Keratinocyte (primary cell): ENCODE measurements at regions not wholly inside any gene's neighbourhood (a gene's known extent, or its start where the extent isn't known, plus 50 kb on each side); places are given as distances from the start of the nearest gene placed in this dataset.

Experiments
- CTCF ChIP-seq, 3 experiments: IDR thresholded peaks in 1 of 3; conservative IDR thresholded peaks in 1 of 3; optimal IDR thresholded peaks in 1 of 3; 2 replicates in 2 of 3; 3 replicates in 1 of 3; pipeline versions ENCODE3 to v1.5.1; 2011; ENCODE audit warnings: low read length in 3 of 3, mild to moderate bottlenecking in 3 of 3, moderate library complexity in 2 of 3, control low read depth in 1 of 3, inconsistent platforms in 1 of 3; ENCODE audit not compliant: insufficient read depth in 2 of 3; ENCODE audit errors: extremely low read depth in 1 of 3
- EZH2 ChIP-seq: IDR thresholded peaks from one replicate; pipeline ENCODE4 v1.6.1; 2012; ENCODE audit warnings: inconsistent platforms, mild to moderate bottlenecking, low read length, moderate library complexity

- TF ChIP-seq EZH2, result no peak
- no peak for TF ChIP-seq CTCF (optimal IDR thresholded peaks at IDR 0.05 in 1 of 3, IDR thresholded peaks at IDR 0.05 in 1 of 3, conservative IDR thresholded peaks at IDR 0.05 in 1 of 3; ENCODE audit: extremely low read depth in 1 of 3, insufficient read depth in 2 of 3, low read length in 3 of 3)
Observed at GRCh38 chr2:219951099-219951498, 323.7 kb downstream of the SLC4A3 start.
